ENCODE measurements at regions not wholly inside any gene's neighbourhood (a gene's known extent, or its start where the extent isn't known, plus 50 kb on each side); places are given as distances from the start of the nearest gene placed in this dataset.

DNA sequence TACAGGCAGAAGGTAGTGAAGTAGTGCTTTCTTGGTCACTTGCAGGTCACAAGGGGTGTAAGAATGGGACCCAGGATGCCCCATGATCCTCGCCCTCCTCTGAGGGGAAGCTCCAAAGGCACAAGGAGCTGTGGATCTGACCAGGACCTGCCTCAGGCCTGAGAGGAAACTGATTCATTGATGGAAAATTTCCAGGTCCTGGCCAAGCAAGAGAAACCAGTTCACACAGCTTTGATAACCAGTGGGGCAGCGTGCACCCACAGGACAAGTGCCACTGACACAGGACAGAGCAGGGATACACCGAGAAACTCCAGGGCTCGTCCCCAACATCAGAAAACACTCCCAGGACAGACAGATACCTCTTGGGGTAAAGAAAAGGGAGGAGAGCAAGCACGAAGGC, 177.1 kb downstream of the RBM26 start:
- H2AFZ ChIP-seq (ENCODE audit: insufficient read depth, low read depth, low read length, poor library complexity, severe bottlenecking) = no peak overlapping the region

GRCh38 chr13:79227418-79227817, 178.6 kb downstream of the RBM26 start:
- Histone ChIP-seq H3K4me2 (replicated peaks; ENCODE audit: extremely low read depth, low read length, poor library complexity, severe bottlenecking) (peak overlapping the region; percentile 4), H3K9ac (ENCODE audit: insufficient read depth, low read length, poor library complexity, severe bottlenecking) (no peak overlapping the region), H3K27me3 (ENCODE audit: control insufficient read depth in 2 of 2, insufficient read depth in 2 of 2, low read length in 2 of 2) (no peaks in the 10 kb centered on the region), H3K4me1 (ENCODE audit: control insufficient read depth in 1 of 2, insufficient read depth in 2 of 2, low read length in 2 of 2) (peaks cover 12 to 14% of the 10 kb centered on the region in 2 donors), H3K4me3 (replicated peaks in 1 of 3; ENCODE audit: low read depth in 2 of 3, low read length in 3 of 3) (no peak overlapping the region), H4K20me1 (ENCODE audit: insufficient read depth, low read length) (no peaks in the 10 kb centered on the region), H3K27ac (ENCODE audit: low read depth in 1 of 2, low read length in 2 of 2) (no peak overlapping the region), H3K9me3 (replicated peaks in 1 of 2; ENCODE audit: control insufficient read depth in 1 of 2, insufficient read depth in 1 of 2, low read length in 2 of 2) (peaks cover 0 to 9% of the 10 kb centered on the region in 2 donors), H2AFZ (ENCODE audit: insufficient read depth, low read depth, low read length, poor library complexity, severe bottlenecking) (peak overlapping the region; percentile 43), H3K79me2 (ENCODE audit: insufficient read depth, low read length) (no peaks in the 10 kb centered on the region), H3K36me3 (replicated peaks in 1 of 2; ENCODE audit: control insufficient read depth in 1 of 2, insufficient read depth in 2 of 2, low read length in 2 of 2) (no peaks in the 10 kb centered on the region)
- peaks cover 2 to 18% (median 7%) of the 10 kb centered on the region in 7 donors for H3K9me3 Mint-ChIP-seq
- WGBS (ENCODE audit: insufficient coverage) = 0% methylated on average over 1 of the region's 2 CpGs
- H3K36me3 Mint-ChIP-seq = peaks cover 0 to 4% of the 10 kb centered on the region in 2 donors
- peak overlapping the region in 2 of 7 donors; percentile 13 to 24 for H3K27ac Mint-ChIP-seq
- peaks cover 15% of the 10 kb centered on the region for H3K4me1 Mint-ChIP-seq
- TF ChIP-seq, protein P1, sequence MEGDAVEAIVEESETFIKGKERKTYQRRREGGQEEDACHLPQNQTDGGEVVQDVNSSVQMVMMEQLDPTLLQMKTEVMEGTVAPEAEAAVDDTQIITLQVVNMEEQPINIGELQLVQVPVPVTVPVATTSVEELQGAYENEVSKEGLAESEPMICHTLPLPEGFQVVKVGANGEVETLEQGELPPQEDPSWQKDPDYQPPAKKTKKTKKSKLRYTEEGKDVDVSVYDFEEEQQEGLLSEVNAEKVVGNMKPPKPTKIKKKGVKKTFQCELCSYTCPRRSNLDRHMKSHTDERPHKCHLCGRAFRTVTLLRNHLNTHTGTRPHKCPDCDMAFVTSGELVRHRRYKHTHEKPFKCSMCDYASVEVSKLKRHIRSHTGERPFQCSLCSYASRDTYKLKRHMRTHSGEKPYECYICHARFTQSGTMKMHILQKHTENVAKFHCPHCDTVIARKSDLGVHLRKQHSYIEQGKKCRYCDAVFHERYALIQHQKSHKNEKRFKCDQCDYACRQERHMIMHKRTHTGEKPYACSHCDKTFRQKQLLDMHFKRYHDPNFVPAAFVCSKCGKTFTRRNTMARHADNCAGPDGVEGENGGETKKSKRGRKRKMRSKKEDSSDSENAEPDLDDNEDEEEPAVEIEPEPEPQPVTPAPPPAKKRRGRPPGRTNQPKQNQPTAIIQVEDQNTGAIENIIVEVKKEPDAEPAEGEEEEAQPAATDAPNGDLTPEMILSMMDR (IDR thresholded peaks at IDR 0.05) = no peak
- no peak for DNase-seq
- intact Hi-C loops (cut with micrococcal nuclease) = no loop called here
- peaks cover 3 to 5% (median 5%) of the 10 kb centered on the region in 3 donors for H3K27me3 Mint-ChIP-seq (ENCODE audit: low read depth in 3 of 3)
- peak overlapping the region in 1 of 2 donors; percentile 50 for H3K4me3 Mint-ChIP-seq

More for the DNA sequence above, 177.1 kb downstream of the RBM26 start:
- 100% methylated on average over 1 of the region's 5 CpGs for WGBS (ENCODE audit: insufficient coverage)
- H3K4me3 Mint-ChIP-seq = no peak overlapping the region
- no peaks in the 10 kb centered on the region for H4K20me1 ChIP-seq (ENCODE audit: insufficient read depth, low read length)
- H3K9me3 ChIP-seq (replicated peaks in 1 of 2; ENCODE audit: control insufficient read depth in 1 of 2, insufficient read depth in 1 of 2, low read length in 2 of 2) = peaks cover 0 to 9% of the 10 kb centered on the region in 2 donors
- H3K27me3 ChIP-seq (ENCODE audit: control insufficient read depth in 2 of 2, insufficient read depth in 2 of 2, low read length in 2 of 2) = no peaks in the 10 kb centered on the region
- no peak overlapping the region for H3K4me2 ChIP-seq (replicated peaks; ENCODE audit: extremely low read depth, low read length, poor library complexity, severe bottlenecking)
- DNase-seq = no peak
- no peak overlapping the region for H3K9ac ChIP-seq (ENCODE audit: insufficient read depth, low read length, poor library complexity, severe bottlenecking)
- H3K4me1 ChIP-seq (ENCODE audit: control insufficient read depth in 1 of 2, insufficient read depth in 2 of 2, low read length in 2 of 2) = peaks cover 12 to 14% of the 10 kb centered on the region in 2 donors
- intact Hi-C loops (cut with micrococcal nuclease) = no loop called here
- H3K27ac Mint-ChIP-seq = no peak overlapping the region
- H3K9me3 Mint-ChIP-seq = peaks cover 2 to 14% (median 6%) of the 10 kb centered on the region in 7 donors
- peaks cover 0 to 4% of the 10 kb centered on the region in 2 donors for H3K36me3 Mint-ChIP-seq
- H3K4me3 ChIP-seq (replicated peaks in 1 of 3; ENCODE audit: low read depth in 2 of 3, low read length in 3 of 3) = no peak overlapping the region
- H3K27me3 Mint-ChIP-seq (ENCODE audit: low read depth in 3 of 3) = peaks cover 1 to 5% (median 3%) of the 10 kb centered on the region in 3 donors
- H3K4me1 Mint-ChIP-seq = peaks cover 15% of the 10 kb centered on the region
- no peaks in the 10 kb centered on the region for H3K36me3 ChIP-seq (replicated peaks in 1 of 2; ENCODE audit: control insufficient read depth in 1 of 2, insufficient read depth in 2 of 2, low read length in 2 of 2)
- H3K79me2 ChIP-seq (ENCODE audit: insufficient read depth, low read length) = no peaks in the 10 kb centered on the region
- no peak overlapping the region for H3K27ac ChIP-seq (ENCODE audit: low read depth in 1 of 2, low read length in 2 of 2)
- TF ChIP-seq, protein P1 (IDR thresholded peaks at IDR 0.05) = no peak

All from CD14-positive monocyte (primary cell).